HL-60/S4 treated with retinoic acid at 250 ng/mL for 4 days and 3 days (cell line): ENCODE measurements at regions not wholly inside any gene's neighbourhood (a gene's known extent, or its start where the extent isn't known, plus 50 kb on each side); places are given as distances from the start of the nearest gene placed in this dataset.

Source experiments
- in situ Hi-C: fragments of 300-500 bp; cut with MboI; formaldehyde crosslinking; loops from 2 replicates; pipeline ENCODE4 v1.7.0; 2022; ENCODE audit warnings: low sequenced_read_pairs

GRCh38 chr2:191476901-191477300 lies 201.0 kb upstream of the NABP1 start:
- in situ Hi-C loops, result no loop called here

- in situ Hi-C loops, result no loop called here
Measured at GRCh38 chr2:191478799-191479679, 198.9 kb upstream of the NABP1 start.

GRCh38 chr2:191479680-191480023 lies 198.3 kb upstream of the NABP1 start:
- in situ Hi-C loops, result no loop called here

GRCh38 chr2:191481305-191482070 lies 196.4 kb upstream of the NABP1 start:
- in situ Hi-C loops, result no loop called here

- in situ Hi-C loops, result no loop called here
Measured at GRCh38 chr2:191483117-191483516, 194.8 kb upstream of the NABP1 start.

- in situ Hi-C loops, result no loop called here
Measured at GRCh38 chr2:191486584-191487320, 191.2 kb upstream of the NABP1 start.

- in situ Hi-C loops, result no loop called here
Measured at GRCh38 chr2:191488135-191488534, 189.8 kb upstream of the NABP1 start.

GRCh38 chr2:191489177-191489576 lies 188.8 kb upstream of the NABP1 start:
- in situ Hi-C loops, result no loop called here

GRCh38 chr2:191496838-191497237 lies 181.1 kb upstream of the NABP1 start:
- in situ Hi-C loops, result no loop called here

GRCh38 chr2:191497822-191498221 lies 180.1 kb upstream of the NABP1 start:
- in situ Hi-C loops, result no loop called here

GRCh38 chr2:191499050-191499449 lies 178.9 kb upstream of the NABP1 start:
- in situ Hi-C loops, result no loop called here

- in situ Hi-C loops, result loop anchor here (25.0 kb wide), 1 partner anchor 338 kb away; the partner anchor contains the start of gene STAT4
Measured at GRCh38 chr2:191499874-191500565, 177.9 kb upstream of the NABP1 start.

GRCh38 chr2:191500566-191500883 lies 177.4 kb upstream of the NABP1 start:
- in situ Hi-C loops, result loop anchor here (25.0 kb wide), 1 partner anchor 338 kb away; the partner anchor contains the start of gene STAT4

GRCh38 chr2:191500884-191501560 lies 176.9 kb upstream of the NABP1 start:
- in situ Hi-C loops, result loop anchor here (25.0 kb wide), 1 partner anchor 339 kb away; the partner anchor contains the start of gene STAT4

GRCh38 chr2:191501561-191502168 lies 176.3 kb upstream of the NABP1 start:
- in situ Hi-C loops, result loop anchor here (25.0 kb wide), 1 partner anchor 339 kb away; the partner anchor contains the start of gene STAT4

- in situ Hi-C loops, result loop anchor here (25.0 kb wide), 1 partner anchor 344 kb away; the partner anchor contains the start of gene STAT4
Measured at GRCh38 chr2:191506515-191506914, 171.4 kb upstream of the NABP1 start.

GRCh38 chr2:191507252-191507853 lies 170.6 kb upstream of the NABP1 start:
- in situ Hi-C loops, result loop anchor here (25.0 kb wide), 1 partner anchor 345 kb away; the partner anchor contains the start of gene STAT4

- in situ Hi-C loops, result loop anchor here (25.0 kb wide), 1 partner anchor 346 kb away; the partner anchor contains the start of gene STAT4
Measured at GRCh38 chr2:191508738-191509137, 169.2 kb upstream of the NABP1 start.
